Omental fat pad (tissue), 3 donors: ENCODE measurements at regions not wholly inside any gene's neighbourhood (a gene's known extent, or its start where the extent isn't known, plus 50 kb on each side); places are given as distances from the start of the nearest gene placed in this dataset.

Source experiments
- ATAC-seq: fragments of 150-250 bp; one replicate; pipeline ENCODE4 v1.9.1; 2016; ENCODE audit warnings: mild to moderate bottlenecking, moderate library complexity; ENCODE audit not compliant: low FRiP score
- DNase-seq: peaks from one replicate; pipeline ENCODE4 v3.0.0-alpha.2; 2019; ENCODE audit warnings: low spot score
- CTCF ChIP-seq, 3 donors: fragments of 450-650 bp; IDR thresholded peaks; one replicate each; pipeline ENCODE4 v1.5.1; 2016 to 2017; ENCODE audit warnings: antibody characterized with exemption in 3 of 3, mild to moderate bottlenecking in 3 of 3, moderate library complexity in 2 of 3

GRCh38 chr1:116231752-116232151 is 120.6 kb downstream of the MAB21L3 start:
- no peak for DNase-seq
- ATAC-seq = no peak
- no peak for TF ChIP-seq CTCF (IDR thresholded peaks at IDR 0.05)

GRCh38 chr1:116232989-116233514 is 121.9 kb downstream of the MAB21L3 start:
- TF ChIP-seq CTCF (IDR thresholded peaks at IDR 0.05) = no peak
- no peak for ATAC-seq
- DNase-seq = no peak

GRCh38 chr1:116234429-116234828 is 123.2 kb downstream of the MAB21L3 start:
- DNase-seq = no peak
- ATAC-seq = no peak
- TF ChIP-seq CTCF (IDR thresholded peaks at IDR 0.05) = no peak

- TF ChIP-seq CTCF (IDR thresholded peaks at IDR 0.05) = no peak
- DNase-seq (no peak), ATAC-seq (no peak)
Measured at GRCh38 chr1:116239916-116240315, 128.7 kb downstream of the MAB21L3 start.

- no peak for TF ChIP-seq CTCF (IDR thresholded peaks at IDR 0.05)
- DNase-seq (no peak), ATAC-seq (no peak)
Measured at GRCh38 chr1:116242741-116243140, 130.3 kb upstream of the ATP1A1 start.

GRCh38 chr1:116243333-116244054 is 129.6 kb upstream of the ATP1A1 start:
- ATAC-seq (no peak), DNase-seq (no peak)
- no peak for TF ChIP-seq CTCF (IDR thresholded peaks at IDR 0.05)

GRCh38 chr1:116246174-116246573 is 126.9 kb upstream of the ATP1A1 start:
- DNase-seq (no peak), ATAC-seq (no peak)
- TF ChIP-seq CTCF (IDR thresholded peaks at IDR 0.05) = no peak
